Stimulated activated CD4-positive, alpha-beta T cell treated with anti-CD3 and anti-CD28 coated beads, Interleukin-4, amount 100 ng/mL, for 1 hour (primary cell): ENCODE measurements at regions not wholly inside any gene's neighbourhood (a gene's known extent, or its start where the extent isn't known, plus 50 kb on each side); places are given as distances from the start of the nearest gene placed in this dataset.

Experiments
- DNase-seq: peaks from one replicate; pipeline ENCODE4 v3.0.0-alpha.2; 2020

DNA sequence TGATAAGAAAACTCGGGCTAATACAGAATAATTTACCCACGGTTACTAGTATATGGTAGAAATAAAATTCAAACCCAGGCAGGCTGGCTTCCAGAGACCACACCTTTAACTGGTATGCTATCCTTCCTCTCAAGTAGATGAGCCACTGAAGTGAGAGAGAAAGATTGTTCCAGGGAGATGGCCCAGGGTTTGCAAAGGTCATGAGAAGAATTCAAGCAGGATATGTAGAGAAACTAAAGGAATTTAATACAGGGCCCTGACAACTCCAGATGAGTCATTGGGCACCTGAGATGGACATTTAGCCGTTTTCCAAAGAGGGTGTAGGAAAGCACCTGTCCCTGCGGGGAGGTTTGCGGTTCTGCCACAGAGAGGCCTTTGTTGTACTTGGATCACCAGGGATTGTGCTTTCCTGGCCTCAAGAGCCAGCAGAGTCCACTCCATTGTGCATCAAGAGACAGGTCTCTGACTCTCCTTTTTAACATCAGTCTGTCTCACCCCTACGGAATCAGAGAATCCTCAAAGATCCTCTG lies 152.7 kb upstream of the BLID start:
- no peak for DNase-seq

DNA sequence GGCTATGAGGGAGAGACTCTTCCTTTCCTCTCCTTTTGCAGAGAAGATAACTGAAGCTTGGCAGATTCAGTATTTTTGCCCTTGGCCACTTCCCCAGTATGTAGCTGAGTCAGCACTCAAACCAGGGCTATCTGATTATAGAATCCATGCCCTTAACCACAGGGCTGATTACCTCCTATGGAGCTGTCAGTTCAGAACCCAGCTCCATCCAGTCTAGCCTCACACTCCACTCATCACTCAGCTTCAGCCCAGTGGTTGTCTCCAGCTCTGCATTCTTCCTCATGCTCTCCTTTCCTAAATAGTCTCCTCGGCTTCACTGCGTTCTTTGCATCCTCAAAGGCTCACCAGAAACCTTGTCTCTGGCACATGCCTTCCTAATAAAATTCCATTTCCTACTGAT lies 151.6 kb upstream of the BLID start:
- DNase-seq, result no peak

DNA sequence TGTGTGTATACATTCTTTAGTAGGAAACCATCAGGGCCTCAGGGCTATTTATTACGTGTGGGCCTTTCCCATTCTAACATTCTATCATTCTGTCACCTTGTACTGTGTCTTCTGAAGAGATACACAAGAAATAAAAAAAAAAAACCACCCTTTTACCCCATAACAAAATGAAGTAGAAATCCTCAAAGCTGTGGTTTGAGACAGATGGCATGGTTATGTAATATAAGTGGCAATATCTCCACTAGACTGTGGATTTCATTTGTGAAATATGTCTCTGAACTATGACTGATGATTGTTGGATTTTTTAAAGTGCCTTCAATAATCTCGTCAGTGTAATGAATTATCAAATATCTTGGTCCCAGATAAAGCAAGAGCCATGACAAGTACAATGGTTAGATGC lies 150.0 kb upstream of the BLID start:
- DNase-seq, result no peak

DNA sequence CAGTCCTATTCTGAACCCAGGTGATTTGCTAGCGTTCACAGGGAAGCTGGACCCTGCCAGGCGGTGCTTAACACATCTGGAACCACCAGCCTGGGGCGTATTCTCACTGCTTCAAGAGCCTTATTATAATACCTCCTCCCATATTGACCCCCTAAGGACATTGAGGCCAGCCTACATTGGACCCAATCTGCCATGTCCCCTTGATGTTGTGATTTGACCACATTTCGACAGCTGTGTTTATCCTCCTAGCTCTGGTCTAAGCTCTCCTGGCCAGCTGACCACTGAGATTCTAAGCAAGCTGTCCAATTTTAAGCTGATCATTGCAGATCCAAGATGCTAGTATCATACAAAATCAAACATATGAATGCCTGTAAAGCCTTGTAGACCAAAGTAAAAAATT lies 148.1 kb upstream of the BLID start:
- DNase-seq, result no peak

- DNase-seq, result no peak
These were observed 145.5 kb upstream of the BLID start for GRCh38 chr11:122261546-122261945.

DNA sequence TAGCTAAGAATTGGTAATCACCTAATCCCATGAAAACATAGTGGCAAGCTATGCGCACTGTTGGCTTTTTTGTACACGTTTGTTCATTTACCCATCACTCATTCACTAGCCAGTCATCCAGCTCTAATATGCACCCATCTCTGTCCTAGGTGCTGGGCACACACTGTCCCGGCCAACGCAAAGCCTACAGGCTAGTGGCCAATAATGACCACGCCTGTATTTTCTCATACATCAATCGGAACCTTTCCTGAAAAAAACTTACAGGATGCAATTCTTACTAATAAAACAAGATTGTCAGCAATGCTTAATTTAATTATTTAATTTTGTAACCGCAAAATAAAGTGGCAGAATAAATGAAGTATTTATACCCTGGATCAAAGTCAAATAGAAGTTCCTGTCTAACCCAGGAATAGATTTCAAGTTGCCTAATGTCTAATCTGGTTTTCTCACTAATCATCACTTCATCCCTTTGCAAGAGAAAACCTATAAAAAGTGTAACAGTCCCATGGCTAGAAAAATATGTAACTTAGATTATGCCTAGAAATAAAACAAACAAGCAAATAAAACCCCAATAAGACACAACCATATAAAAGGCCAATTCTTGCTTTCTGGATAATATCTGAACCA lies 143.3 kb upstream of the BLID start:
- no peak for DNase-seq

DNA sequence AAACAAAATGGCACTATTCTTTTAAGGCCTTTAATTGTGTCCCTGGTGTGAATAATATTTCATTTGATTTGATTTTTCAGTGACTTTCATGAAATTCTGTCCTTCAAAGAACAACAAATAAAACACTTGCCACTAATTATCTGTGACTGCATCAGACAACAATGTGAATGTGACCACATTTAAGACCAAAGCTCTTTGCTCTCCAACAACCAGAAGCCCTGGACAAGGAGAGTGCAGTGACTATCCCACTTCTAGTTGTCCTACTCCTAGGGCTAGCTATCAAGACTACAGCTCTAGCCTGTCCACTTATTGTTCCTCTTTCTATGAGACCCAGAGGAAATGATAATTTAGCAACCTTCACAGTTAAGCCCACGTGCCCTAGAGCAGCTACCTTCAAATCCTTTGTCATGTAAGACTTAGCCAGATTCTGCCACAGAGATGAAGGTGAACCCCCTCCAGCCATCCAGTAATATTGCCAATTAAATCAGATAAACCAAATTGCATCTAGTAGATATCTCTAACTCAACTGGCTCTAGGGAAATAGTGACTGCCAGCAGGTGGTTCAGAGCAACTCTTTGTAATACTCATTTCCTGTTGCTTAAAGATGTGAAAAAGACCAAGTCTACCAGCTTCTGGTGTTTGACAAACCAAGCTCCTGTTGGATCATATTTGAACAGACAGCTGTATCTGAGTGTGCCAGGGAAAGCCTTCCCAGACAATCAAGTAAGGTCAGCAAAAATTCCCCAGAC lies 142.6 kb upstream of the BLID start:
- no peak for DNase-seq

DNA sequence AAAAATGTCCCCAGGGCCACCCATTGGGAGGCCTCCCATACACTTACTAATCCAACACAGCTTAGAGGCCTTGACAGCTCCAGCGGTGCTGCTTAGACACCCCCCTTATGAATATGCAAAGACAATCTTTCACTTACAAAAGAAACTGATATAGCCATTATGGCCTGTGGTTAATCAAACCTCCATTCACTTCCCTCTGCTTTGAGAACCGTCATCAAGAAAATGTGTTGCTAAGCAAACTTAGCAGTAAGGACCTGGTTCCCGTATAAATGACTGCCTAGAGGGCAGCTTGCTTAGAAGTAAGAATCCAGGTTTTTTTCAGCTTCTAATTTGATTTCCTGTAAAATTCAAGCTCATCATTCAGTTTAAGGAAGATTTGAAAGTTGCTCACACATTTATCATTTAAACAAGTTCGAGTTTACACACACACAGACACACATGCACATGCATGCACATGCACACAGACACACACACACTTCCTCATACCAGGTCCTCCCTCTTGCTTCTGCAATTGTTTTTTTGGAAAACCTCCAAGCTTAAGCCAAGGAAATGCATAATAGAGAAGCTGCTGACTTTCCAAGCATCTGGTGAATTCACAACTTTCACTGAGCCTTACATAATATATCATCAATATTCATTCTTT lies 137.7 kb upstream of the BLID start:
- DNase-seq, result no peak

DNA sequence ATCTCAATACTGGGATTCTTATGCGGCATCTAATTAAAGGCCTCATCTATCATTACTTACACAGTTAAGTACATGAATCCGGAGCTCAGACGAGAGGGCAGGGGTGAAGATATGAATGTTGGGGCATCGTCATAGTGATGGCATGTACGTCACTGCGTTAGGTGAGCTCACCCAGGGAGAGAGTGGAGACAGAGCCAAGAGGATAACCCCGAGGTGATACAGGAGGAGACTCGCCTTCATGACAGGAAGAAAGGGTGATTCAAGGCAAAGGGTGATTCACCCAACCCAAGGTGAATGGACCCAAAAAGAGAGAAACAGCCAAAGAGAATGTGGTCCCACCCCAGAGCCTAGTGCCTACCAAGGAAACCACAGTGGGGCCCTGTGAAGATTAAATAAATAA lies 132.9 kb upstream of the BLID start:
- no peak for DNase-seq

GRCh38 chr11:122248131-122248530 lies 132.1 kb upstream of the BLID start:
- no peak for DNase-seq

GRCh38 chr11:122246874-122247273 lies 130.9 kb upstream of the BLID start:
- DNase-seq, result no peak

- no peak for DNase-seq
These were observed 126.7 kb upstream of the BLID start for GRCh38 chr11:122242731-122243130.

DNA sequence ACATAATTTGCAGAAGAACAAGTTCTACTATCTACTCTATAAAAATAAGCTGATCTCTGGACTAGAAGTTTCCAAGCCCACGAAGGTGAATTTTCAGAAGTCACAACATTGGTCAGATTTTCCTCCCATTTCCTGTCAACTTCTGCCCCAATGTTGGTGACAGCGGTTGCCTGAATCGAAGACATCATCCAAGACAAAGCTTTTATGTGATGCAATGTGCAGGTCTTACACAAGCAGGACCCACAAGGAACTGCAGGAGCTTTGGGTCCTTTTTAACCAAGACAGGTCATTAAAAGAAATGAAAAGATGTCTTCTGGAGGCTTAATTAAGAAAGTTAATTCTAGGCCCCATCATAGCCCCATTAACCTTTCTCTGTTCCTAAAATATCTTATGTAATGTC lies 125.6 kb upstream of the BLID start:
- DNase-seq, result no peak

- DNase-seq, result no peak
These were observed 124.6 kb upstream of the BLID start for GRCh38 chr11:122240638-122241037.

DNA sequence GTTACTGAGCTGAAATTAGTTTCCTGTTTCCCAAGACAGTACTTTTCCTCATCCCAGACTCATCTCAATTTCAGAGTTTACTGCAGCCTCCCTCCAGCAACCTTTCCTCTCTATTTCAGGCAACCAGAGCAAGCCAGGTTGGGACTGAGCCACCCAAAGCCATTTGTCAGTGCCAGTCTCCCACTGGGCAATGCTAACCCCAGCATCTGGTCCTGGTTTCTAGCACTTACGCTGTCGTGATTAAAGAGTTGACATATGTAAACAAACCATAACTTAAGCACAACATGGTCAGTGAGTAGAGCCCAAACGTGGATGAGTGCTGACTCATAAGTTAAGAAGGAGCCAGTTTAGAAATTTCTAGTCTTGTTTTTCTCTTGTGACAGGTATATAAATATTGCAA lies 119.6 kb upstream of the BLID start:
- DNase-seq, result no peak

DNA sequence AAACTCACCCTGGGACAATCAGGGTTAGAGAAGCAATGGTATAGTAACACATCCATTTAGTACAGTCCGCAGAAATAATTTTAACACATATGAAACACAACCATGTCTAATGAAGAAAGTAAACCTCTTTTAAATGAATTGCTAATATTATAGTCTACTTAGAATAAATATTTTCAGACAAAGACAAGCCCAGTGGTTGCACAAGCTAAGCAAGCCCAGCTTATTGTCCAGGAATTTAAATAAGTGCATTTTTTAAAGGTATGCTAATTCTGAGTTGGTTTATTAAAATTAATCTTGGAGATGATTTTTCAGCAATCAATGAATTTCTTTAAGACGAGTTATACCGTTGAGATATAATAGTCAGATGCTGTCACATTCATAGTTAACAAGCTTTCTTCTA lies 118.8 kb upstream of the BLID start:
- DNase-seq, result no peak

DNA sequence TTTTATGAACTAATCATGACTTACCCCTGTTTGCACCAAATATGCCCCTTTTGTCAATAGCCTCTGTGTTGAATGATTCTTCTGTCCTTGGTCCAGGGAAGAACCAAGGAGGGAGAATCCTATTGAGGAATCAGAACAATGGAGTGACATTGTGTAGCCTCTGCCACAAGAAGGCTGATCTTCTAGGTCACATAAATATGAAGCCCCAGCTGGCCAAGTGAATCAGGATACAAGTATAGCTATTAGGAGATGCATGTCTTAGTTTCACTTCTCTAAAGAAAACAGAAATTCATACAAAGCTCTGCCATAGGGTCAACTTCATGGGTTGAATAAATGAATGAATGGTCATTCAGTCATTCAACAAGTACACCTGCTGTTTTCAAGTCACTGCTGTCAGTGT lies 118.2 kb upstream of the BLID start:
- no peak for DNase-seq

GRCh38 chr11:122232985-122233384 lies 117.0 kb upstream of the BLID start:
- DNase-seq, result no peak

- no peak for DNase-seq
These were observed 114.4 kb upstream of the BLID start for GRCh38 chr11:122230385-122230755.

DNA sequence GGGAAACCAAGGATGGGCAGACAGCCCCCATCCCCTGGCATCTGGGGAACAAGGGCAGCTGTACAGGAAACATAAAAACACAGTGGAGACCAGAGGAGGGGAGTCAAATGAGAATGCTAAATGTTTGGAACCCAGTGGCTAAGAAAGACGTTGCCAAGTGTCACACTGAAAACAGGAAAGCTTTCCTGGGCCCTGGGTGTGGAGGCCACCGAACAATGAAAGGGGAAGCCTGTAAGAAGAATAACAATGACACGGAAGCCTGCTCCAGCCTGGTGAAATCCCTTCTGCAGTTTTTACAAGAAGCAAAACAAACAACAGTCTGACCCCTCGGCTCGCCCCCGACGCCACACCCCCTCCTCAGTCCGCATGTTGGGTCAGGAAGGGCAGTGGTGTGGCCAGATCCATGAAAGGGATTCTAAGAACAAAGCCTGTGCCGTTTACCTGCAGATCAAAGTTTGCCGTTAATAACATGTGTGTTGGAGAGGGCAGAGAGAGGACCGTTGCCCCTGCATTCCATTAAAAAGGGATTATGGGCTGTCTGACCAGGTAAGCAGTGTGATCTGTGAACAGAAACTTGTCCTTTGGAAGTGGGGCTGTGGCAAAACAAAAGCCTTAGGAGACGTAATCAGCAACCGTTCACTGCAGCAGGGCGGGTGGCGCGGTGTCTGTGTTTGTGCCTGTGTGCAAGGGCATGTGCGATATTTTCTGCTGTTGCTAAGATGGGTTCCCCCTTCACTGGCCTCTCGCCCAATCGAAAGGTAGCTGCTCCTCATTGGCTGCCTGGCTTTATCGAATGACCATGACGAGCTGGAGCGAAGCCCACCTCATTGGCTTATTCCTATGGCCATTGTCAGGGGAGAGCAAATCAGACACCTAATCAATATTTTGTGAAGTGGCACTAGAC lies 113.7 kb upstream of the BLID start:
- no peak for DNase-seq

- DNase-seq, result no peak
These were observed 113.1 kb upstream of the BLID start for GRCh38 chr11:122229078-122229477.

DNA sequence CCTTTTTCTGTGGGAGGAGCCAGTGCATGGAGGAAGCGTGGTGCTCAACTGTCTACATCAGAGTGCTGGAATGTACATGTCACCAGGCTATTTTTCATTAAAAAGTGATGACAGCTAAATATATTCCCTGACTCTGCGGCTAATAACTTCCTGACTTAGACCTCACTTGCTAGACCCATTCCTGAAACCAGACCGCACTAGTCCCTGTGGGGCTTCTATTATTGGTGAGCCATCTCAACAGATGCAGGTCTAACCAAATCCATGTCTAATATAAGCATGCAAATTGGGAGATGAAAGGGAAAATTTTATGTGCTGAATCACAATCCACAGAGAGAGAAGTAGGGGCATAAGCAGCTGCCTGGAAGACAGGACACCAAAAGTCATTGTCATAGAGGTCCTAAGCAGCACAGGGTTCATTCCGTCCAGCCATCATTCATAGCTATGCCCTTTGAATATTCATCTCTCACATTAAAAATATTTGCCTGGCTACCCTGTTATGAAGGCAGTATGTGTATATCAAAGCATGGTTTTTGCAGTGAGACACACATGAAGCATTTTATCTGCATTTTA lies 110.9 kb upstream of the BLID start:
- no peak for DNase-seq

GRCh38 chr11:122224867-122225266 lies 108.9 kb upstream of the BLID start:
- no peak for DNase-seq
